ENCODE measurements at regions not wholly inside any gene's neighbourhood (a gene's known extent, or its start where the extent isn't known, plus 50 kb on each side); places are given as distances from the start of the nearest gene placed in this dataset.

- intact Hi-C loops (cut with micrococcal nuclease; ENCODE audit: unreplicated experiment) = no loop called here
- Histone ChIP-seq H3K4me3 (ENCODE audit: low read depth in 2 of 2, low read length in 2 of 2) (no peak overlapping the region), H3K36me3 (ENCODE audit: control insufficient read depth, insufficient read depth, low read length) (no peaks in the 10 kb centered on the region), H3K4me1 (ENCODE audit: control insufficient read depth, insufficient read depth, low read length) (no peaks in the 10 kb centered on the region), H3K9me3 (ENCODE audit: control insufficient read depth, insufficient read depth, low read depth, low read length) (no peaks in the 10 kb centered on the region), H3K27me3 (ENCODE audit: control insufficient read depth, insufficient read depth, low read length) (no peaks in the 10 kb centered on the region), H3K27ac (ENCODE audit: low read length) (no peak overlapping the region)
- CTCF ChIA-PET = no interaction called here
- no peak for DNase-seq (ENCODE audit: low read depth, low spot score)
- POLR2A ChIA-PET = no interaction called here
- no peak for ATAC-seq
- no TSS peak for BruUV-seq (replicated peaks)
- in situ Hi-C loops (cut with HindIII; ENCODE audit: low pct_unique_long_range_greater_than_20kb, low sequenced_read_pairs) = no loop called here
- TF ChIP-seq REST (IDR thresholded peaks at IDR 0.05; ENCODE audit: insufficient read depth in 1 of 2, low read depth in 2 of 2, low read length in 1 of 2) (no peak), SIN3A (IDR thresholded peaks at IDR 0.05; ENCODE audit: borderline replicate concordance, insufficient read depth, low read depth, low read length) (no peak), POLR2AphosphoS5 (IDR thresholded peaks at IDR 0.05; ENCODE audit: low read depth, low read length) (no peak), TCF7L2 (IDR thresholded peaks at IDR 0.05; ENCODE audit: low read depth, low read length) (no peak), CTCF (IDR thresholded peaks at IDR 0.05) (no peak)
Observed at GRCh38 chr15:81982808-81983207, 63.0 kb downstream of the MEX3B start.

GRCh38 chr15:81981908-81982307 lies 63.9 kb downstream of the MEX3B start:
- no TSS peak for BruUV-seq (replicated peaks)
- H3K27ac ChIP-seq (ENCODE audit: low read length) = no peak overlapping the region
- ATAC-seq (no peak), DNase-seq (ENCODE audit: low read depth, low spot score) (no peak)
- in situ Hi-C loops (cut with HindIII; ENCODE audit: low pct_unique_long_range_greater_than_20kb, low sequenced_read_pairs) = no loop called here
- H3K9me3 ChIP-seq (ENCODE audit: control insufficient read depth, insufficient read depth, low read depth, low read length) = peaks cover 6% of the 10 kb centered on the region; the same call in 1 of the 2 replicates
- ChIA-PET POLR2A (interaction anchor here (0.6 kb wide), 2 partner anchors 389 to 412 kb away, joined by 3 read pairs; no protein-coding TSS in a partner anchor), CTCF (no interaction called here)
- H3K4me3 ChIP-seq (ENCODE audit: low read depth in 2 of 2, low read length in 2 of 2) = no peak overlapping the region
- intact Hi-C loops (cut with micrococcal nuclease; ENCODE audit: unreplicated experiment) = no loop called here
- no peaks in the 10 kb centered on the region for H3K27me3 ChIP-seq (ENCODE audit: control insufficient read depth, insufficient read depth, low read length)
- no peak for TF ChIP-seq REST (IDR thresholded peaks at IDR 0.05; ENCODE audit: insufficient read depth in 1 of 2, low read depth in 2 of 2, low read length in 1 of 2)
- TF ChIP-seq SIN3A (IDR thresholded peaks at IDR 0.05; ENCODE audit: borderline replicate concordance, insufficient read depth, low read depth, low read length) = no peak
- TF ChIP-seq POLR2AphosphoS5 (IDR thresholded peaks at IDR 0.05; ENCODE audit: low read depth, low read length) = no peak
- TF ChIP-seq CTCF (IDR thresholded peaks at IDR 0.05) = no peak
- TF ChIP-seq TCF7L2 (IDR thresholded peaks at IDR 0.05; ENCODE audit: low read depth, low read length) = no peak
- H3K36me3 ChIP-seq (ENCODE audit: control insufficient read depth, insufficient read depth, low read length) = no peaks in the 10 kb centered on the region
- H3K4me1 ChIP-seq (ENCODE audit: control insufficient read depth, insufficient read depth, low read length) = no peaks in the 10 kb centered on the region
